ENCODE measurements at regions not wholly inside any gene's neighbourhood (a gene's known extent, or its start where the extent isn't known, plus 50 kb on each side); places are given as distances from the start of the nearest gene placed in this dataset.
"Not testable (repeated sequence)": the region's sequence is repeated elsewhere in the genome, so short reads cannot be mapped to it uniquely, and the experiment has no call there.

DNA sequence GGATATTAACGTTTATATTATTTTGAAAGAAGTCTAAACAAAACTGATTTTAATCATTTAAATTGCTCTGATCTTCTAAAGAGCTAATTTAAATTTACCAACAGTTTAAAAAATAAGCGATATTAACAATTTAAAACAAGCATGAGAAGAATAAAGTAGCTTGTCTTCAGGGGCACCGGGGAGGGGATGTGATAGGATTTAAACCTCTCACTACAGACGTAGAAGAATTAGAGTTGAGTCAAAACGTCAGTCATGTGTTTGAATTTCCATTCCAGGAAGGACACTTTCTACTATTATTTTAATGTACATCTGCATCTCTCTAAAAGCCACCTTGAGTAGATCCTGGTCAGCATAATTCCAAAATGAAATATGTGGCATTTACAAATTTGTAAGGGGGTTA lies 58.2 kb upstream of the TPTE start:
- H3K27ac ChIP-seq (ENCODE audit: low read depth, low read length, poor library complexity, severe bottlenecking) = no peak overlapping the region
- no peak overlapping the region for H2AFZ ChIP-seq (ENCODE audit: low read length)
- BruUV-seq (replicated peaks) = no TSS peak
- ChIA-PET CTCF (ENCODE audit: unreplicated experiment) (no interaction called here), POLR2A (no interaction called here)
- no peak for DNase-seq (ENCODE audit: low spot score)
- no peaks in the 10 kb centered on the region for H3K79me2 ChIP-seq (ENCODE audit: insufficient read depth, low read depth, low read length)
- no peaks in the 10 kb centered on the region for H3K36me3 ChIP-seq (ENCODE audit: insufficient read depth, low read length)
- intact Hi-C loops (cut with micrococcal nuclease; ENCODE audit: unreplicated experiment) = no loop called here
- H3K9me3 ChIP-seq (ENCODE audit: low read length) = peaks cover 79% of the 10 kb centered on the region
- H3K4me3 ChIP-seq (ENCODE audit: low read depth, low read length, poor library complexity, severe bottlenecking) = no peak overlapping the region
- H3K9me2 ChIP-seq (ENCODE audit: insufficient read depth, low read length) = no peaks in the 10 kb centered on the region
- TF ChIP-seq EZH2phosphoT487 (IDR thresholded peaks at IDR 0.05; ENCODE audit: borderline replicate concordance, low read depth, low read length) = no peak
- TF ChIP-seq, protein P1, sequence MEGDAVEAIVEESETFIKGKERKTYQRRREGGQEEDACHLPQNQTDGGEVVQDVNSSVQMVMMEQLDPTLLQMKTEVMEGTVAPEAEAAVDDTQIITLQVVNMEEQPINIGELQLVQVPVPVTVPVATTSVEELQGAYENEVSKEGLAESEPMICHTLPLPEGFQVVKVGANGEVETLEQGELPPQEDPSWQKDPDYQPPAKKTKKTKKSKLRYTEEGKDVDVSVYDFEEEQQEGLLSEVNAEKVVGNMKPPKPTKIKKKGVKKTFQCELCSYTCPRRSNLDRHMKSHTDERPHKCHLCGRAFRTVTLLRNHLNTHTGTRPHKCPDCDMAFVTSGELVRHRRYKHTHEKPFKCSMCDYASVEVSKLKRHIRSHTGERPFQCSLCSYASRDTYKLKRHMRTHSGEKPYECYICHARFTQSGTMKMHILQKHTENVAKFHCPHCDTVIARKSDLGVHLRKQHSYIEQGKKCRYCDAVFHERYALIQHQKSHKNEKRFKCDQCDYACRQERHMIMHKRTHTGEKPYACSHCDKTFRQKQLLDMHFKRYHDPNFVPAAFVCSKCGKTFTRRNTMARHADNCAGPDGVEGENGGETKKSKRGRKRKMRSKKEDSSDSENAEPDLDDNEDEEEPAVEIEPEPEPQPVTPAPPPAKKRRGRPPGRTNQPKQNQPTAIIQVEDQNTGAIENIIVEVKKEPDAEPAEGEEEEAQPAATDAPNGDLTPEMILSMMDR (conservative IDR thresholded peaks at IDR 0.05; ENCODE audit: low read length) = no peak
- H3K4me2 ChIP-seq (ENCODE audit: low read length) = no peak overlapping the region
- H3K4me1 ChIP-seq (ENCODE audit: insufficient read depth, low read length, poor library complexity, severe bottlenecking) = no peaks in the 10 kb centered on the region
- no peaks in the 10 kb centered on the region for H4K20me1 ChIP-seq (ENCODE audit: insufficient read depth, low read length)

DNA sequence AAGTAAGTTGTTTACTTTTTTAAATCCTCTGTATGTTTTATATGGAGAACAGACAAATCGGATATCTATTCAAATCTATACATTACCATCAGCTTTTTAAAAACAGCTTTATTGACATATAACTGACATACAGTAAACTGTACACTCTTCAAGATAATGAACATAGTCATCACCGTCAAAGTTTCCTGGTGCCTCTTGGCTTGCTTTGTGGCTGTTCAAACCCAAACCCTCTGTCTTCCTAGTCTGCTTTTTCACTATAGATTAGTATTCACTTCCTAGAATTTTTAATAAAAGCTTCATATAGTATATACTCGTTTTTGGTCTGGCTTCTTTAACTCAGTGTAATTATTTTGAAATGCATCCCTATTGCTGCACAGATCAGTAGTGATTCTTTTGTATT lies 56.4 kb upstream of the TPTE start:
- Histone ChIP-seq H3K36me3 (ENCODE audit: insufficient read depth, low read length) (no peaks in the 10 kb centered on the region), H3K27ac (ENCODE audit: low read depth, low read length, poor library complexity, severe bottlenecking) (no peak overlapping the region), H3K9me2 (ENCODE audit: insufficient read depth, low read length) (no peaks in the 10 kb centered on the region), H3K4me2 (ENCODE audit: low read length) (no peak overlapping the region), H3K9me3 (ENCODE audit: low read length) (peaks cover 66% of the 10 kb centered on the region), H2AFZ (ENCODE audit: low read length) (no peak overlapping the region), H3K4me3 (ENCODE audit: low read depth, low read length, poor library complexity, severe bottlenecking) (no peak overlapping the region), H3K4me1 (ENCODE audit: insufficient read depth, low read length, poor library complexity, severe bottlenecking) (no peaks in the 10 kb centered on the region), H3K79me2 (ENCODE audit: insufficient read depth, low read depth, low read length) (no peaks in the 10 kb centered on the region), H4K20me1 (ENCODE audit: insufficient read depth, low read length) (no peaks in the 10 kb centered on the region)
- POLR2A ChIA-PET = no interaction called here
- no peak for DNase-seq (ENCODE audit: low spot score)
- intact Hi-C loops (cut with micrococcal nuclease; ENCODE audit: unreplicated experiment) = no loop called here
- no TSS peak for BruUV-seq (replicated peaks)
- TF ChIP-seq, protein P1 (conservative IDR thresholded peaks at IDR 0.05; ENCODE audit: low read length) = no peak
- no peak for TF ChIP-seq EZH2phosphoT487 (IDR thresholded peaks at IDR 0.05; ENCODE audit: borderline replicate concordance, low read depth, low read length)
- CTCF ChIA-PET (ENCODE audit: unreplicated experiment) = no interaction called here

DNA sequence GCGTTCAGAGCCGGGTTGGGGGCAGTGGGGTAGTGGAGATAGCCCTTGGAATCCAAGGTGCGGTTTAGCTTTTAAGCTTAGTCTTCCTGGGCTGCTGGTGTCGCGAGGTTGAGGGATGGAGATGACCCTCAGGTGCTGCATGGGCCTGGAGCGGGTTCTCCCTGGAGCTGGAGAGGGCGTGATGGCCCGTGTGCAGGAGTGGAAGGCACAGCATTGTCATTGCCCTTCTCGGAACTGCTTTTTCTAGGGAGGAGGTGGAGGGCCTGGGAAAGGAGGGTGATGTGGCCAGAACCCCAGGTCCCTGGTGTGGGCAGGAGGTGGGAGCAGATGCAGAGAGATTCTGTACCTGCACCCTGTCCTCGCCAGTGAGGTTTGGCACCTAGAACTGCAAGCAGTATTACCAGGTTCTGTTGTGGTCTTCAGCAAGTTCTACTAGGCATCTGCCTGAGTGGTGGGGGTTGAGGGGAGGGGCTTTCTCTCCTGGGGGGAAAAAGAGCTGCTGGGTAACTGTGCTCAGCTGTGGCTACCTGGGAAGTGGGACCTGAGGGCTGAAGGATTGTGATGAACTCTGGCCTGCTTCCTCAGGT lies 55.8 kb upstream of the TPTE start:
- H3K79me2 ChIP-seq (ENCODE audit: insufficient read depth, low read depth, low read length); H3K27ac ChIP-seq (ENCODE audit: low read depth, low read length, poor library complexity, severe bottlenecking); DNase-seq (ENCODE audit: low spot score); POLR2A ChIA-PET; intact Hi-C loops (cut with micrococcal nuclease; ENCODE audit: unreplicated experiment); H3K4me3 ChIP-seq (ENCODE audit: low read depth, low read length, poor library complexity, severe bottlenecking); H3K36me3 ChIP-seq (ENCODE audit: insufficient read depth, low read length); H3K4me1 ChIP-seq (ENCODE audit: insufficient read depth, low read length, poor library complexity, severe bottlenecking); BruUV-seq (replicated peaks); CTCF ChIA-PET (ENCODE audit: unreplicated experiment); H4K20me1 ChIP-seq (ENCODE audit: insufficient read depth, low read length); H3K4me2 ChIP-seq (ENCODE audit: low read length); H2AFZ ChIP-seq (ENCODE audit: low read length); H3K9me2 ChIP-seq (ENCODE audit: insufficient read depth, low read length): not testable (repeated sequence)
- peaks cover 60% of the 10 kb centered on the region for H3K9me3 ChIP-seq (ENCODE audit: low read length)

Measured in OCI-LY7 (cell line).